HCT116 (cell line): ENCODE measurements at regions not wholly inside any gene's neighbourhood (a gene's known extent, or its start where the extent isn't known, plus 50 kb on each side); places are given as distances from the start of the nearest gene placed in this dataset.

Experiments used
- CBX3 ChIP-seq: IDR thresholded peaks from 2 replicates; pipeline ENCODE4 v1.6.1; 2012; ENCODE audit warnings: low read depth
- CTCF ChIP-seq, 3 experiments: fragments of 200-600 bp in 1 of 3; sonication (generic) in 1 of 3; IDR thresholded peaks in 2 of 3; conservative IDR thresholded peaks in 1 of 3; 2 replicates each; pipeline ENCODE4 v1.5.1; 2012 to 2017; ENCODE audit warnings: low read depth in 2 of 3, low read length in 2 of 3, antibody characterized with exemption in 1 of 3, borderline replicate concordance in 1 of 3, control low read depth in 1 of 3, mild to moderate bottlenecking in 1 of 3, mixed read lengths in 1 of 3, mixed run types in 1 of 3, moderate library complexity in 1 of 3; ENCODE audit not compliant: insufficient read depth in 1 of 3
- SP1 ChIP-seq: IDR thresholded peaks from 2 replicates; pipeline ENCODE4 v1.6.1; 2012; ENCODE audit warnings: low read depth

DNA sequence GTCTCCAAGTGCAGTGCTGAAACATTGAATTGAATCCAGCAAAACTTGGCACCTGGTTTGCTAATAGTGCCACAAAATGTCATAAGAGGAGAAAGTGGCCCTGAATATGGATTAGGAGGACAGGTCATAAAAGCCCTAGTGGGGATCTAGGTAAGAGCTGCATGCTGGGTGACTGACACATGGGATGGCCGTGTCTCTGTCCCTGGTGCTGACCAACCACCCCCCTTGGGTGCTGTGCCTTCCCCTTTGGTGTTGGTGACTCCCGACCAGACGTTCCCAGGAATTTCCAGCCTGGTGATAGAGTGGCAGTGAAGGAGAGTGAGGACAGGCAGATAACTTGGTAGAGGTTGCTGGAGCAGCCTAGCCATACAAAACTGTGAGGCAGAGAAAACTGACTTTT lies 142.8 kb downstream of the VRK1 start:
- no peak for TF ChIP-seq CBX3
- no peak for TF ChIP-seq CTCF (IDR thresholded peaks at IDR 0.05 in 2 of 3, conservative IDR thresholded peaks at IDR 0.05 in 1 of 3; ENCODE audit: borderline replicate concordance in 1 of 3, insufficient read depth in 1 of 3, low read depth in 2 of 3, low read length in 2 of 3)
- no peak for TF ChIP-seq SP1
